T-cell (primary cell): ENCODE measurements at regions not wholly inside any gene's neighbourhood (a gene's known extent, or its start where the extent isn't known, plus 50 kb on each side); places are given as distances from the start of the nearest gene placed in this dataset.

Experiments used
- ATAC-seq, 4 experiments: fragments of 200-7000 bp in 3 of 4; fragments of 150-1000 bp in 1 of 4; cut with Tn5 transposase; replicated peaks in 1 of 4; 1 replicate in 3 of 4; 2 replicates in 1 of 4; pipeline ENCODE4 v1.10.0; 2021; ENCODE audit warnings: moderate library complexity in 3 of 4, mild to moderate bottlenecking in 2 of 4, moderate number of reproducible peaks in 1 of 4
- CTCF ChIA-PET, 2 donors: fragments of 300-600 bp; sonication (Branson Sonifier 250); formaldehyde crosslinking; loops; one replicate each; lab custom pipeline; 2022; ENCODE audit warnings: antibody characterized with exemption in 2 of 2; lab: Charles Lee
- POLR2A ChIA-PET, 2 donors: fragments of 300-600 bp; sonication (Branson Sonifier 250); formaldehyde crosslinking; loops; one replicate each; lab custom pipeline; 2022; ENCODE audit warnings: antibody characterized with exemption in 2 of 2; lab: Charles Lee
- DNase-seq, 35 experiments: peaks; one replicate each; pipeline versions ENCODE4 v3.0.0 to v3.0.0-alpha.2; 2013 to 2023
- H3K27ac ChIP-seq: one replicate; pipeline ENCODE4 v1.5.1; 2013; ENCODE audit warnings: low read length
- H3K27me3 ChIP-seq, 2 experiments: replicated peaks in 1 of 2; 1 replicate in 1 of 2; 2 replicates in 1 of 2; pipeline versions ENCODE4 v1.6.1 to v1.7.0; 2013; ENCODE audit warnings: low read length in 1 of 2, mixed read lengths in 1 of 2; ENCODE audit not compliant: control insufficient read depth in 2 of 2, insufficient read depth in 2 of 2; ENCODE audit errors: extremely low read depth in 1 of 2
- H3K36me3 ChIP-seq, 2 donors: 1 replicate in 1 of 2; 2 replicates in 1 of 2; pipeline versions ENCODE4 v1.6.1 to v1.7.0; 2013; ENCODE audit warnings: low read length in 1 of 2; ENCODE audit not compliant: control insufficient read depth in 2 of 2, insufficient read depth in 1 of 2; ENCODE audit errors: extremely low read depth in 1 of 2
- H3K4me1 ChIP-seq, 2 experiments: 1 replicate in 1 of 2; 2 replicates in 1 of 2; pipeline versions ENCODE4 v1.6.1 to v1.7.0; 2013; ENCODE audit warnings: low read length in 2 of 2, mixed read lengths in 1 of 2; ENCODE audit not compliant: insufficient read depth in 2 of 2, control insufficient read depth in 1 of 2; ENCODE audit errors: extremely low read depth in 1 of 2
- H3K4me3 ChIP-seq, 2 donors: 1 replicate in 1 of 2; 2 replicates in 1 of 2; pipeline versions ENCODE4 v1.5.1 to v1.7.0; 2013; ENCODE audit warnings: mild to moderate bottlenecking in 2 of 2, low read length in 1 of 2, moderate library complexity in 1 of 2; ENCODE audit not compliant: control insufficient read depth in 1 of 2; ENCODE audit errors: extremely low read depth in 1 of 2
- H3K9me3 ChIP-seq: 2 replicates; pipeline ENCODE4 v1.7.0; 2013
- H3K27ac Mint-ChIP-seq, 2 donors: one replicate each; pipeline ENCODE4 v1.8.0; 2020 to 2021; ENCODE audit warnings: mild to moderate bottlenecking in 2 of 2, mixed read lengths in 2 of 2
- H3K27me3 Mint-ChIP-seq, 2 donors: one replicate each; pipeline ENCODE4 v1.8.0; 2021 to 2022; ENCODE audit warnings: mixed read lengths in 2 of 2
- H3K36me3 Mint-ChIP-seq: one replicate; pipeline ENCODE4 v1.8.0; 2021; ENCODE audit warnings: mixed read lengths
- H3K4me1 Mint-ChIP-seq, 3 donors: one replicate each; pipeline ENCODE4 v1.8.0; 2020 to 2022; ENCODE audit warnings: mixed read lengths in 3 of 3, mild to moderate bottlenecking in 1 of 3
- H3K4me3 Mint-ChIP-seq, 3 donors: one replicate each; pipeline ENCODE4 v1.8.0; 2020 to 2022; ENCODE audit warnings: mild to moderate bottlenecking in 3 of 3, mixed read lengths in 3 of 3, moderate library complexity in 3 of 3
- H3K9me3 Mint-ChIP-seq, 3 donors: one replicate each; pipeline ENCODE4 v1.8.0; 2020 to 2022; ENCODE audit warnings: mixed read lengths in 3 of 3
- WGBS: methylation state at CpG from one replicate; pipeline ENCODE4 v1.1.5; 2013; ENCODE audit warnings: missing lambda C conversion rate; ENCODE audit not compliant: insufficient coverage; 5-methylcytosine and 5-hydroxymethylcytosine counted together

- CTCF ChIA-PET = no interaction called here
- no peaks in the 10 kb centered on the region for H3K4me1 Mint-ChIP-seq
- no peak overlapping the region for H3K27ac ChIP-seq
- H3K36me3 ChIP-seq = no peaks in the 10 kb centered on the region
- H3K36me3 Mint-ChIP-seq = peaks cover 3% of the 10 kb centered on the region
- POLR2A ChIA-PET = no interaction called here
- ATAC-seq = no peak
- no peaks in the 10 kb centered on the region for H3K9me3 ChIP-seq
- H3K27me3 Mint-ChIP-seq = no peaks in the 10 kb centered on the region
- 100% methylated on average over 1 of the region's 1 CpG for WGBS
- no peak for DNase-seq
- H3K4me3 Mint-ChIP-seq = no peak overlapping the region
- no peaks in the 10 kb centered on the region for H3K9me3 Mint-ChIP-seq
- H3K27ac Mint-ChIP-seq = no peak overlapping the region
- no peak overlapping the region for H3K4me3 ChIP-seq
- no peaks in the 10 kb centered on the region for H3K27me3 ChIP-seq
- no peaks in the 10 kb centered on the region for H3K4me1 ChIP-seq
These were observed 63.3 kb upstream of the LRRN1 start for GRCh38 chr3:3735919-3736318.

GRCh38 chr3:3734881-3735280 is 64.3 kb upstream of the LRRN1 start:
- no peaks in the 10 kb centered on the region for H3K36me3 ChIP-seq
- no peaks in the 10 kb centered on the region for H3K27me3 Mint-ChIP-seq
- no peak overlapping the region for H3K27ac ChIP-seq
- peaks cover 3% of the 10 kb centered on the region for H3K36me3 Mint-ChIP-seq
- no peak overlapping the region for H3K4me3 ChIP-seq
- DNase-seq (no peak), ATAC-seq (no peak)
- no peaks in the 10 kb centered on the region for H3K9me3 Mint-ChIP-seq
- H3K4me1 Mint-ChIP-seq = no peaks in the 10 kb centered on the region
- H3K9me3 ChIP-seq = no peaks in the 10 kb centered on the region
- 97% methylated on average over 6 of the region's 6 CpGs for WGBS
- no peaks in the 10 kb centered on the region for H3K27me3 ChIP-seq
- ChIA-PET CTCF (no interaction called here), POLR2A (no interaction called here)
- H3K4me1 ChIP-seq = no peaks in the 10 kb centered on the region
- no peak overlapping the region for H3K4me3 Mint-ChIP-seq
- H3K27ac Mint-ChIP-seq = no peak overlapping the region

GRCh38 chr3:3729261-3729660 is 70.0 kb upstream of the LRRN1 start:
- Mint-ChIP-seq H3K27me3 (no peaks in the 10 kb centered on the region), H3K4me1 (no peaks in the 10 kb centered on the region), H3K36me3 (no peaks in the 10 kb centered on the region), H3K27ac (no peak overlapping the region), H3K4me3 (no peak overlapping the region), H3K9me3 (peaks cover 0 to 5% (median 2%) of the 10 kb centered on the region in 3 donors)
- Histone ChIP-seq H3K4me1 (no peaks in the 10 kb centered on the region), H3K36me3 (no peaks in the 10 kb centered on the region), H3K27ac (no peak overlapping the region), H3K27me3 (no peaks in the 10 kb centered on the region), H3K9me3 (no peaks in the 10 kb centered on the region), H3K4me3 (no peak overlapping the region)
- DNase-seq (no peak), ATAC-seq (no peak)
- no CpG with 5 or more reads among the region's 4 CpGs for WGBS
- POLR2A ChIA-PET = no interaction called here
- CTCF ChIA-PET = no interaction called here

- peaks cover 0 to 5% (median 2%) of the 10 kb centered on the region in 3 donors for H3K9me3 Mint-ChIP-seq
- H3K4me3 Mint-ChIP-seq = no peak overlapping the region
- ATAC-seq (no peak), DNase-seq (no peak)
- Histone ChIP-seq H3K36me3 (no peaks in the 10 kb centered on the region), H3K4me1 (no peaks in the 10 kb centered on the region), H3K9me3 (no peaks in the 10 kb centered on the region), H3K27ac (no peak overlapping the region), H3K27me3 (no peaks in the 10 kb centered on the region), H3K4me3 (no peak overlapping the region)
- H3K36me3 Mint-ChIP-seq = no peaks in the 10 kb centered on the region
- POLR2A ChIA-PET = no interaction called here
- WGBS = 60% methylated on average over 5 of the region's 5 CpGs
- CTCF ChIA-PET = no interaction called here
- H3K4me1 Mint-ChIP-seq = no peaks in the 10 kb centered on the region
- no peak overlapping the region for H3K27ac Mint-ChIP-seq
- no peaks in the 10 kb centered on the region for H3K27me3 Mint-ChIP-seq
These were observed 72.7 kb upstream of the LRRN1 start for GRCh38 chr3:3726549-3726948.

GRCh38 chr3:3714572-3714971 is 84.7 kb upstream of the LRRN1 start:
- no peaks in the 10 kb centered on the region for H3K36me3 Mint-ChIP-seq

GRCh38 chr3:3712971-3713370 is 86.3 kb upstream of the LRRN1 start:
- no peak for ATAC-seq
- no peaks in the 10 kb centered on the region for H3K4me1 ChIP-seq
- 71% methylated on average over 5 of the region's 6 CpGs for whole genome bisulfite sequencing
- DNase-seq = no peak
- Mint-ChIP-seq H3K36me3 (no peaks in the 10 kb centered on the region), H3K27ac (no peak overlapping the region), H3K4me3 (no peak overlapping the region), H3K9me3 (peaks cover 0 to 3% (median 3%) of the 10 kb centered on the region in 3 donors), H3K4me1 (no peaks in the 10 kb centered on the region), H3K27me3 (no peaks in the 10 kb centered on the region)
- H3K4me3 ChIP-seq = no peak overlapping the region
- ChIA-PET POLR2A (no interaction called here), CTCF (no interaction called here)
- H3K36me3 ChIP-seq = no peaks in the 10 kb centered on the region
- H3K27me3 ChIP-seq = no peaks in the 10 kb centered on the region
- H3K9me3 ChIP-seq = no peaks in the 10 kb centered on the region
- H3K27ac ChIP-seq = no peak overlapping the region

More at GRCh38 chr3:3714572-3714971, 84.7 kb upstream of the LRRN1 start:
- CTCF ChIA-PET = no interaction called here
- Histone ChIP-seq H3K27me3 (no peaks in the 10 kb centered on the region), H3K4me3 (no peak overlapping the region), H3K27ac (no peak overlapping the region), H3K9me3 (no peaks in the 10 kb centered on the region), H3K4me1 (no peaks in the 10 kb centered on the region), H3K36me3 (no peaks in the 10 kb centered on the region)
- H3K27me3 Mint-ChIP-seq = no peaks in the 10 kb centered on the region
- H3K27ac Mint-ChIP-seq = no peak overlapping the region
- no peaks in the 10 kb centered on the region for H3K4me1 Mint-ChIP-seq
- POLR2A ChIA-PET = no interaction called here
- H3K9me3 Mint-ChIP-seq = peaks cover 0 to 6% (median 3%) of the 10 kb centered on the region in 3 donors
- ATAC-seq (no peak), DNase-seq (no peak)
- no peak overlapping the region for H3K4me3 Mint-ChIP-seq

GRCh38 chr3:3708769-3709115 is 90.5 kb upstream of the LRRN1 start:
- no peaks in the 10 kb centered on the region for H3K27me3 Mint-ChIP-seq
- ATAC-seq (no peak), DNase-seq (no peak)
- Histone ChIP-seq H3K27me3 (no peaks in the 10 kb centered on the region), H3K4me1 (no peaks in the 10 kb centered on the region), H3K36me3 (no peaks in the 10 kb centered on the region), H3K9me3 (no peaks in the 10 kb centered on the region), H3K4me3 (no peak overlapping the region), H3K27ac (no peak overlapping the region)
- CTCF ChIA-PET = no interaction called here
- no peak overlapping the region for H3K27ac Mint-ChIP-seq
- H3K9me3 Mint-ChIP-seq = peaks cover 0 to 3% (median 0%) of the 10 kb centered on the region in 3 donors
- H3K4me1 Mint-ChIP-seq = no peaks in the 10 kb centered on the region
- no peak overlapping the region for H3K4me3 Mint-ChIP-seq
- no peaks in the 10 kb centered on the region for H3K36me3 Mint-ChIP-seq
- POLR2A ChIA-PET = no interaction called here
